ENCODE measurements at regions not wholly inside any gene's neighbourhood (a gene's known extent, or its start where the extent isn't known, plus 50 kb on each side); places are given as distances from the start of the nearest gene placed in this dataset.

DNA sequence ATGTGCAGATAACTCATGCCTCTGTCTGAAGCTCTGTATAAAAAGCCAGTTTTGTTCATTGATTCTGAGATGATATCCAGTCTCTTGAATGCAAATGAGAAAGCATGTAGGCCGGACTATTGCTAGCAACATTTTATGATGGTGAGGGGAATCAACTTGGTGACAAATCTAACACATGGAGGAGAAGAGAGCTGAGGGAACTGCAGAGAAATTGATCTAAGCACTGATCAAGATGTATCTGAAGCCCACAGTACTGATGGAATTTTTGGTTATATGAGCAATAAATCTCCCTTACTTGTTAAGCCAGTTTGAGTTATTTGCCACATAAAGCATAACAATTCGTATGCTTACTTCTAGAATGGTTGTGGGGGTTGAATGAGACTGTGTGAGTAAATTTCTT, 295.6 kb upstream of the DDHD1 start:
- TF ChIP-seq SP1 (IDR thresholded peaks at IDR 0.05) (no peak), PKNOX1 (IDR thresholded peaks at IDR 0.05) (no peak), LEF1 (IDR thresholded peaks at IDR 0.05; ENCODE audit: borderline replicate concordance) (no peak)

All from HEK293T (cell line).